Sciatic nerve (tissue), 2 donors: ENCODE measurements at regions not wholly inside any gene's neighbourhood (a gene's known extent, or its start where the extent isn't known, plus 50 kb on each side); places are given as distances from the start of the nearest gene placed in this dataset.

Experiments used
- ATAC-seq: fragments of 200-7000 bp; cut with Tn5 transposase; one replicate; pipeline ENCODE4 v1.9.1; 2020; ENCODE audit warnings: mild to moderate bottlenecking, moderate library complexity
- DNase-seq: peaks from one replicate; pipeline ENCODE4 v3.0.0-alpha.2; 2020; ENCODE audit warnings: low spot score
- intact Hi-C: fragments of 100-400 bp; cut with DNase I; formaldehyde crosslinking; loops from one replicate; pipeline ENCODE4 v1.14.2; 2022
- donor health status: DM: no; HTN: no; CAD: no.
- donor health status: DM: no; HTN: no; CAD: no.

- ATAC-seq = no peak
- intact Hi-C loops = no loop called here
- DNase-seq = no peak
Observed at GRCh38 chr10:55146032-55146431, 345.0 kb upstream of the PCDH15 start.

GRCh38 chr10:55144001-55144400 is 343.0 kb upstream of the PCDH15 start:
- intact Hi-C loops = no loop called here
- no peak for ATAC-seq

GRCh38 chr10:55141892-55142291 is 340.9 kb upstream of the PCDH15 start:
- no peak for DNase-seq
- intact Hi-C loops = no loop called here
- no peak for ATAC-seq

More at GRCh38 chr10:55144001-55144400, 343.0 kb upstream of the PCDH15 start:
- no peak for DNase-seq

GRCh38 chr10:55137063-55137462 is 336.0 kb upstream of the PCDH15 start:
- DNase-seq (no peak), ATAC-seq (no peak)
- intact Hi-C loops = no loop called here

- DNase-seq (no peak), ATAC-seq (no peak)
- intact Hi-C loops = no loop called here
Observed at GRCh38 chr10:55104738-55105137, 303.7 kb upstream of the PCDH15 start.

- ATAC-seq = no peak
- DNase-seq = no peak
- intact Hi-C loops = no loop called here
Observed at GRCh38 chr10:55098452-55098851, 297.4 kb upstream of the PCDH15 start.

GRCh38 chr10:55091691-55092328 is 290.8 kb upstream of the PCDH15 start:
- intact Hi-C loops = no loop called here
- DNase-seq (no peak), ATAC-seq (no peak)

- DNase-seq = no peak
- no peak for ATAC-seq
- intact Hi-C loops = no loop called here
Observed at GRCh38 chr10:55078121-55078520, 277.1 kb upstream of the PCDH15 start.

- no peak for ATAC-seq
- intact Hi-C loops = no loop called here
Observed at GRCh38 chr10:55065185-55065584, 264.2 kb upstream of the PCDH15 start.

GRCh38 chr10:55063811-55064210 is 262.8 kb upstream of the PCDH15 start:
- ATAC-seq (no peak), DNase-seq (no peak)
- intact Hi-C loops = no loop called here

More at GRCh38 chr10:55065185-55065584, 264.2 kb upstream of the PCDH15 start:
- DNase-seq = no peak

GRCh38 chr10:55062349-55062748 is 261.3 kb upstream of the PCDH15 start:
- intact Hi-C loops = no loop called here
- ATAC-seq (no peak), DNase-seq (no peak)

- no peak for ATAC-seq
- no peak for DNase-seq
- intact Hi-C loops = no loop called here
Observed at GRCh38 chr10:55058800-55059199, 257.8 kb upstream of the PCDH15 start.

- intact Hi-C loops = no loop called here
- no peak for ATAC-seq
- no peak for DNase-seq
Observed at GRCh38 chr10:55051515-55051914, 250.5 kb upstream of the PCDH15 start.

GRCh38 chr10:55048830-55049498 is 247.9 kb upstream of the PCDH15 start:
- intact Hi-C loops = no loop called here
- DNase-seq = no peak
- no peak for ATAC-seq

- DNase-seq (no peak), ATAC-seq (no peak)
- intact Hi-C loops = no loop called here
Observed at GRCh38 chr10:55043540-55043939, 242.5 kb upstream of the PCDH15 start.

- DNase-seq = no peak
- ATAC-seq = no peak
- intact Hi-C loops = no loop called here
Observed at GRCh38 chr10:55033061-55033460, 232.0 kb upstream of the PCDH15 start.

GRCh38 chr10:55024713-55025112 is 223.7 kb upstream of the PCDH15 start:
- DNase-seq = no peak
- ATAC-seq = no peak
- intact Hi-C loops = no loop called here

- intact Hi-C loops = no loop called here
- DNase-seq (no peak), ATAC-seq (no peak)
Observed at GRCh38 chr10:55019439-55019838, 218.4 kb upstream of the PCDH15 start.

GRCh38 chr10:55013318-55013717 is 212.3 kb upstream of the PCDH15 start:
- intact Hi-C loops = no loop called here
- ATAC-seq (no peak), DNase-seq (no peak)

- intact Hi-C loops = no loop called here
- DNase-seq (no peak), ATAC-seq (no peak)
Observed at GRCh38 chr10:55002420-55002819, 201.4 kb upstream of the PCDH15 start.

GRCh38 chr10:55001422-55001821 is 200.4 kb upstream of the PCDH15 start:
- intact Hi-C loops = no loop called here
- DNase-seq (no peak), ATAC-seq (no peak)
